Lower leg skin (tissue), 3 donors: ENCODE measurements at regions not wholly inside any gene's neighbourhood (a gene's known extent, or its start where the extent isn't known, plus 50 kb on each side); places are given as distances from the start of the nearest gene placed in this dataset.

ENCODE experiments used
- POLR2A ChIP-seq, 2 donors: fragments of 450-650 bp; IDR thresholded peaks; one replicate each; pipeline ENCODE4 v1.6.1; 2016 to 2017; ENCODE audit warnings: antibody characterized with exemption in 2 of 2, mild to moderate bottlenecking in 1 of 2, moderate library complexity in 1 of 2
- TF ChIP-seq, protein P1 (sequence below), 3 donors: fragments of 450-650 bp; IDR thresholded peaks; one replicate each; pipeline ENCODE4 v1.5.1; 2016; ENCODE audit warnings: antibody characterized with exemption in 3 of 3, mild to moderate bottlenecking in 3 of 3, moderate library complexity in 2 of 3

DNA sequence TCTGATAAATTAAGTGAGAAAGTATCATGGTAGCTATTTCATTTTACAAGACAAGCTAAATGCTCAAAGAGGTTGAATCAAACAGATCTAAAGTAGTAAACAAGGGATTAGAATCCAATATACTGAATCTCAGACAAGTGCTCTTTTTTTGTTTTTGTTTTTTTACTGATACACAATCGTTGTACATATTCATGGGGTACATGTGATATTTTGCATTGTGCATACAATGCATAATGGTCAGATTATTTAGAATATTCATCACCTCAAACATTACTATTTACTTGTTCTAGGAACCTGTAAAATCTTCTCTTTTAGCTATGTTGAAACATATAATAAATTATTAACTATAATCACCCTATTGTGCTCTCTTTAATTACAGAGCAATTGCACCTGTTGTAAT is 57.0 kb upstream of the HCRTR2 start:
- TF ChIP-seq POLR2A (IDR thresholded peaks at IDR 0.05): no peak
- TF ChIP-seq, protein P1, sequence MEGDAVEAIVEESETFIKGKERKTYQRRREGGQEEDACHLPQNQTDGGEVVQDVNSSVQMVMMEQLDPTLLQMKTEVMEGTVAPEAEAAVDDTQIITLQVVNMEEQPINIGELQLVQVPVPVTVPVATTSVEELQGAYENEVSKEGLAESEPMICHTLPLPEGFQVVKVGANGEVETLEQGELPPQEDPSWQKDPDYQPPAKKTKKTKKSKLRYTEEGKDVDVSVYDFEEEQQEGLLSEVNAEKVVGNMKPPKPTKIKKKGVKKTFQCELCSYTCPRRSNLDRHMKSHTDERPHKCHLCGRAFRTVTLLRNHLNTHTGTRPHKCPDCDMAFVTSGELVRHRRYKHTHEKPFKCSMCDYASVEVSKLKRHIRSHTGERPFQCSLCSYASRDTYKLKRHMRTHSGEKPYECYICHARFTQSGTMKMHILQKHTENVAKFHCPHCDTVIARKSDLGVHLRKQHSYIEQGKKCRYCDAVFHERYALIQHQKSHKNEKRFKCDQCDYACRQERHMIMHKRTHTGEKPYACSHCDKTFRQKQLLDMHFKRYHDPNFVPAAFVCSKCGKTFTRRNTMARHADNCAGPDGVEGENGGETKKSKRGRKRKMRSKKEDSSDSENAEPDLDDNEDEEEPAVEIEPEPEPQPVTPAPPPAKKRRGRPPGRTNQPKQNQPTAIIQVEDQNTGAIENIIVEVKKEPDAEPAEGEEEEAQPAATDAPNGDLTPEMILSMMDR (IDR thresholded peaks at IDR 0.05): no peak
